Activated naive CD4-positive, alpha-beta T cell treated with anti-CD3 and anti-CD28 coated beads for 36 hours (primary cell): ENCODE measurements at regions not wholly inside any gene's neighbourhood (a gene's known extent, or its start where the extent isn't known, plus 50 kb on each side); places are given as distances from the start of the nearest gene placed in this dataset.
"Not testable (repeated sequence)": the region's sequence is repeated elsewhere in the genome, so short reads cannot be mapped to it uniquely, and the experiment has no call there.

ENCODE experiments used
- CTCF ChIA-PET: fragments of 350-600 bp; sonication (Branson Sonifier 250); formaldehyde crosslinking; loops from one replicate; lab custom pipeline; 2021; ENCODE audit warnings: antibody characterized with exemption; lab: Charles Lee
- DNase-seq: peaks from one replicate; pipeline ENCODE4 v3.0.0-alpha.2; 2020
- H3K27ac Mint-ChIP-seq: one replicate; pipeline ENCODE4 v1.8.0; 2021; ENCODE audit warnings: mild to moderate bottlenecking, mixed read lengths
- H3K27me3 Mint-ChIP-seq: one replicate; pipeline ENCODE4 v1.8.0; 2021; ENCODE audit warnings: low read depth, mixed read lengths
- H3K36me3 Mint-ChIP-seq: one replicate; pipeline ENCODE4 v1.8.0; 2021; ENCODE audit warnings: low read depth, mixed read lengths
- H3K4me1 Mint-ChIP-seq: one replicate; pipeline ENCODE4 v1.8.0; 2021; ENCODE audit warnings: low read depth, mixed read lengths
- H3K4me3 Mint-ChIP-seq: one replicate; pipeline ENCODE4 v1.8.0; 2021; ENCODE audit warnings: mild to moderate bottlenecking, moderate library complexity, mixed read lengths
- H3K9me3 Mint-ChIP-seq: one replicate; pipeline ENCODE4 v1.8.0; 2021; ENCODE audit warnings: mixed read lengths
- intact Hi-C: fragments of 100-400 bp; cut with micrococcal nuclease; formaldehyde crosslinking; loops from one replicate; pipeline ENCODE4 v1.15.1; 2023

DNA sequence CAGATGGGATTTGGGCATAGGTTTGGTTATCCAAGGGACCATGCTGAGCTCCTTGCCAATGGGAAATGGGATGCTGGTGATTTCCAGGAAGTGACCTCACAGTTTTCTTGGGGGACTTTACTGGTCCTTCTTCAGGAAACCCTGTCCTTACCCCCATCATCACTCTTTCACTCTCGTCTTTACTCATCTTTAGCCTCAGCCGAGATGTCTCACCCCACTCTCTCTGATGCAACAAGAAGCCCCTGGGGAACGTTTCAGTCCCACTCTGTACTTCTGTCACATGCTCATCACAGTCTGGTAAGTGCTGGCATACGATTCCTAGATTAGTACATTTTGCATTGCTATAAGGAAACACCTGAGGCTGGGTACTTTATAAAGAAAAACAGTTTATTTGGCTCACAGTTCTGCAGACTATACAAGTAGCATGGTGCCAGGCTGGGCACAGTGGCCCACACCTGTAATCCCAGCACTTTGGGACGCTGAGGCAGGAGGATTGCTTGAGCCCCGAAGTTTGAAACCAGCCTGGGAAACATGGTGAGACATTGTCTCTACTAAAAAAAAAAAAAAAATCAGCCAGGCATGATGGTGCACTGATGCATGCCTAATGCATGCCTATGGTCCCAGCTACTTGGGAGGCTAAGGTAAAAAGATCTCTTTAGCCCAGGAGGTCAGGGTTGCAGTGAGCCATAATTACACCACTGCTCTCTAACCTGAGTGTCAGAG is 63.5 kb upstream of the VKORC1L1 start:
- peaks cover 1% of the 10 kb centered on the region for H3K9me3 Mint-ChIP-seq
- no peaks in the 10 kb centered on the region for H3K27me3 Mint-ChIP-seq
- H3K36me3 Mint-ChIP-seq: no peaks in the 10 kb centered on the region
- CTCF ChIA-PET: no interaction called here
- no peak overlapping the region for H3K4me3 Mint-ChIP-seq
- H3K4me1 Mint-ChIP-seq: no peaks in the 10 kb centered on the region
- no peak overlapping the region for H3K27ac Mint-ChIP-seq
- intact Hi-C loops: no loop called here
- no peak for DNase-seq

DNA sequence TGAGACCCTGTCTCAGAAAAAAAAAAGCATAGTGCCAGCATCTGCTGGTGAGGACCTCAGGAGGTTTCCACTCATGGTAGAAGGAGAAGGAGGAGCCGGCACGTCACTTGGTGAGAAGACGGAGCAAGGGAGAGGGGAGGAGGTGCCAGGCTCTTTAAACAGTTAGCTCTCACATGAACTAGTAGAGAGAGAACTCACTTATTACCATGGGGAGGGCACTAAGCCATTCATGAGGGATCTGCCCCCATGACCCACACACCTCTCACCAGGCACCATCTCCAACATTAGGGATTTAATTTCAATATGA is 62.9 kb upstream of the VKORC1L1 start:
- no peak overlapping the region for H3K27ac Mint-ChIP-seq

DNA sequence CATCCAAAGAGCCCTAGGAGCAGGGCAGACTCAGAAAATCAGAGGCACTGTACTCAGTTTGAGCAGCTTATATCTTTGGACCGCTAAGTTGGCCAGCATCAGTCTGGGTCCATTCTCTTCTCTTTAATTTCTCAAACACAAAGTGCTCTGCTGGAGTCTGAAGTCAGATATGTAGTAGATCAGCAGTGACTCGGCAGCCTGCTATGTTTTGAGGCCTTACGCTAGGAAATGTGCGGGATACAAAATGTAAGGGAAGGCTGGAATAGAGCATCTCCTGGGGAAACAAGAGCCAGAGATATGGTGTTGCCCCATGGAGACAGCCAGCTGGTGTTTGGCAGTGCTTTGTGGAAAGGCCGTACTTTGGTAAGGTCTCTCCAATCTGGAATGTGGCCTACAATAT is 60.6 kb upstream of the VKORC1L1 start:
- CTCF ChIA-PET: no interaction called here
- Mint-ChIP-seq H3K9me3 (peaks cover 1% of the 10 kb centered on the region), H3K27me3 (no peaks in the 10 kb centered on the region), H3K36me3 (no peaks in the 10 kb centered on the region), H3K4me1 (no peaks in the 10 kb centered on the region), H3K4me3 (no peak overlapping the region), H3K27ac (no peak overlapping the region)
- no peak for DNase-seq
- intact Hi-C loops: no loop called here

More for the DNA sequence above, 62.9 kb upstream of the VKORC1L1 start:
- no peak overlapping the region for H3K4me3 Mint-ChIP-seq
- no peaks in the 10 kb centered on the region for H3K36me3 Mint-ChIP-seq
- CTCF ChIA-PET: no interaction called here
- intact Hi-C loops: no loop called here
- DNase-seq: no peak
- no peaks in the 10 kb centered on the region for H3K27me3 Mint-ChIP-seq
- H3K9me3 Mint-ChIP-seq: peaks cover 1% of the 10 kb centered on the region
- no peaks in the 10 kb centered on the region for H3K4me1 Mint-ChIP-seq

DNA sequence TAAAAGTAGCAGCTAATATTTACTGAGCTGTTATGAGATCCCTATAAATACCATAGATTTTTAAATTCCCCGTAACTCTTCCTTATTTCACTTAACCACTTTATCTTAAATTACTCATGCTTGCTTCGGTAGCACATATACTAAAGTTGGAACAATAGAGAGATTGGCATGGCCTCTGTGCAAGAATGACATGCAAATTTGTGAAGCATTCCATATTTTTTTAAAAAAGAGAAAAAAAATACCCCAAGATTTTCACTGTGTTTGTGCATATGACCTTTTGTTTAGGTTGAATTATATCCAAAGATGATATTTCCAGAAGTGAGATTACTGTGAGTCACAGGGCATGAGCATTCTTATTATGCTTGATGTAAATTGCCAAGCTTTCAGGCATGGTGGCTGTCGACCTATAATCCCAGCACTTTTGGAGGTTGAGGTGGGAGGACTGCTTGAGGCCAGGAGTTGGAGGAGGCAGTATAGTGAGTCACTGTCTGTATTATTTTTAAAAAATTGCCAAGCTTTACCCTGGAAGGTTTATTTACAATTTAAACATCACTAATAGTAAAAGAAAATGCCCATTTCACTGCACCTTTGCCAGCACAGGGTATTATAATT is 58.2 kb upstream of the VKORC1L1 start:
- H3K27ac Mint-ChIP-seq, DNase-seq, H3K4me1 Mint-ChIP-seq, H3K36me3 Mint-ChIP-seq, H3K4me3 Mint-ChIP-seq, intact Hi-C loops, H3K27me3 Mint-ChIP-seq, H3K9me3 Mint-ChIP-seq: not testable (repeated sequence)
- CTCF ChIA-PET: interaction anchor here (0.7 kb wide), 1 partner anchor 35 kb away, joined by 3 read pairs; no protein-coding TSS in a partner anchor

DNA sequence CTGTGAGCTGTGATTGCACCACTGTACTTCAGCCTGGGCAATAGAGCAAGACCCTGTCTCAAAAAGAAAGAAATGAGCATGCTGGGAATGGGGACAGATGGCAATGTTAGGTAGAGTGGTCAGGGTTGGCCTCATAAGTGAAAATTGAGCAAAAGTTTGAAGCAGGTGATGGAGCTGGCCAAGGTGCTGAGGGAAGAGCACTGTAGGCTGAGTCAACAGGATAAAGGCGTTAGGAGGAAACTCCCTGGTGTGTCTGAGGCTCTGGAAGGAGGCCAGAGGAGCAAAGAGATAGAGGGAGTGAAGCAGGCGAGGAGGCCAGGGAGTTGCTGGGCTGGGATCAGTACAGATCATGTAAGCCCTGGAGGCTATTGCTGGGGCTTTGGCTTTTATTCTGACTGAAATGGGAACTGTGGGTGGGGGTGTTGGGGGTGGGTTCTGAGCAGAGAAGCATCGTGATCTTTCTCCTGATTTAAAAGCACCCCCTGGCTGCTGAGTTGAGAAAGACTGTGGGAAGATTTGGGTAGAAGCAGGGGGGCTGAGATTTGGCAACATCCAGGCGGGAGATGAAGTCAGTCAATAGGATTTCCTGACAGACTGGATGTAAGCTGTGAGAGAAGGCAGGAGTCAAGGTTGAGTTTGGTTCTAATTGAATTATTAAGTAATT is 52.5 kb upstream of the VKORC1L1 start:
- intact Hi-C loops: no loop called here
- H3K4me1 Mint-ChIP-seq: no peaks in the 10 kb centered on the region
- no peak overlapping the region for H3K27ac Mint-ChIP-seq
- H3K9me3 Mint-ChIP-seq: no peaks in the 10 kb centered on the region
- H3K27me3 Mint-ChIP-seq: no peaks in the 10 kb centered on the region
- no peak for DNase-seq
- H3K4me3 Mint-ChIP-seq: no peak overlapping the region
- no peaks in the 10 kb centered on the region for H3K36me3 Mint-ChIP-seq
- CTCF ChIA-PET: interaction anchor here (0.6 kb wide), 1 partner anchor 501 kb away, joined by 3 read pairs; no protein-coding TSS in a partner anchor
